ENCODE measurements at regions not wholly inside any gene's neighbourhood (a gene's known extent, or its start where the extent isn't known, plus 50 kb on each side); places are given as distances from the start of the nearest gene placed in this dataset.

DNA sequence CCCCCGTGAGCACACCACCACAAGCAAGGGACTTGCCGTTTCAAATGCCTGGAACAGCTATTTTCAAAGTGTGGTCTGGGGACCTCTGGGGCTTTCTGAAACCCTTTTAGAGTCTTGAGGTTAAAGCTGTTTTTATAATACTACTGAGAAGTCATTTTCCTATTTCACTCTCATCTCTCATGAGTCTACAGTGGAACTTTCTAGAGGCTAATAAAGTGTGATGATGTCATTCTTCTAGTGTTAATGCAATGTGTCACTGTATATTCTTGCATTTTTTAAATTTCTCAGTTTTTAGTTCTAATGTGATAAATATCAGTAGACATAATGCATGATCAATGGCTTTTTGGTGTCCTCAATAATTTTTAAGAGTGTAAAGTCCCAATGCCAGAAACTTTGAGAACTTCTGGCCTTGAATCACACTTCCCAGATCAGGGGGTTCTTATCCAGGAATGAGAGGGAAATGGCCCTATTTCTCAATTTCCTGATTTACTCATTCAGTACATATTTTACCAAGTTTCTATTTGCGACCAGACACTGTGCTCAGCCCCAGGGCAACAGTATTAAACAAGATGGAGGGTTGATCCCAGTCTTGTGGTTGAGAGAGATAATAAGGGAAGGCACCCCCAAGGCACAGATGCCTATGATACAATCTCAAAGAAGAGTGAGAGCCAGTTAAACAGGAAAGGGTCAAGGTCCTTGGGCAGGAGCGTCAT is 444.0 kb downstream of the HS3ST3B1 start:
- DNase-seq (ENCODE audit: low spot score) (no peak), ATAC-seq (ENCODE audit: low FRiP score) (no peak)
- TF ChIP-seq, protein P1, sequence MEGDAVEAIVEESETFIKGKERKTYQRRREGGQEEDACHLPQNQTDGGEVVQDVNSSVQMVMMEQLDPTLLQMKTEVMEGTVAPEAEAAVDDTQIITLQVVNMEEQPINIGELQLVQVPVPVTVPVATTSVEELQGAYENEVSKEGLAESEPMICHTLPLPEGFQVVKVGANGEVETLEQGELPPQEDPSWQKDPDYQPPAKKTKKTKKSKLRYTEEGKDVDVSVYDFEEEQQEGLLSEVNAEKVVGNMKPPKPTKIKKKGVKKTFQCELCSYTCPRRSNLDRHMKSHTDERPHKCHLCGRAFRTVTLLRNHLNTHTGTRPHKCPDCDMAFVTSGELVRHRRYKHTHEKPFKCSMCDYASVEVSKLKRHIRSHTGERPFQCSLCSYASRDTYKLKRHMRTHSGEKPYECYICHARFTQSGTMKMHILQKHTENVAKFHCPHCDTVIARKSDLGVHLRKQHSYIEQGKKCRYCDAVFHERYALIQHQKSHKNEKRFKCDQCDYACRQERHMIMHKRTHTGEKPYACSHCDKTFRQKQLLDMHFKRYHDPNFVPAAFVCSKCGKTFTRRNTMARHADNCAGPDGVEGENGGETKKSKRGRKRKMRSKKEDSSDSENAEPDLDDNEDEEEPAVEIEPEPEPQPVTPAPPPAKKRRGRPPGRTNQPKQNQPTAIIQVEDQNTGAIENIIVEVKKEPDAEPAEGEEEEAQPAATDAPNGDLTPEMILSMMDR (IDR thresholded peaks at IDR 0.05), result no peak

DNA sequence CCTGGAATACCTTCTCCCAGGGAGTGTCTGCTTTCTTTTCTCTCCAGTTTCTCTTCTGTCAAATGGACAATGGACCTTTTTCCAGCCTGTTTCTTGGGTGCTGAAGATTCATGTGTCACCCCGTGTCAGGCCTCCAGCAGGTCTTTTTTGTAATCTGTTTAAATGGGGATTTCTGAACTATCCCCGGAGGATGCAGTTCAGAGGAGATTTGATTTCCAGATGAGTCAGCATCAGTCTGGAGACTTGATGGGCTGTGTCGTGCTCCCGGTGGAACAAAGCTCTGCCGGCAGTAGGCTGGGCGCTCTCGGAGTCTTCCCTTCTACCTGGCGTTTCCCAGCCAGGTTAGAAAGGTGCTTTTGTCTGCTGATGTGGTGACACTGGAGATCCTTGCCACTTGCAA is 440.6 kb downstream of the HS3ST3B1 start:
- TF ChIP-seq, protein P1 (IDR thresholded peaks at IDR 0.05), result no peak
- no peak for ATAC-seq (ENCODE audit: low FRiP score)

DNA sequence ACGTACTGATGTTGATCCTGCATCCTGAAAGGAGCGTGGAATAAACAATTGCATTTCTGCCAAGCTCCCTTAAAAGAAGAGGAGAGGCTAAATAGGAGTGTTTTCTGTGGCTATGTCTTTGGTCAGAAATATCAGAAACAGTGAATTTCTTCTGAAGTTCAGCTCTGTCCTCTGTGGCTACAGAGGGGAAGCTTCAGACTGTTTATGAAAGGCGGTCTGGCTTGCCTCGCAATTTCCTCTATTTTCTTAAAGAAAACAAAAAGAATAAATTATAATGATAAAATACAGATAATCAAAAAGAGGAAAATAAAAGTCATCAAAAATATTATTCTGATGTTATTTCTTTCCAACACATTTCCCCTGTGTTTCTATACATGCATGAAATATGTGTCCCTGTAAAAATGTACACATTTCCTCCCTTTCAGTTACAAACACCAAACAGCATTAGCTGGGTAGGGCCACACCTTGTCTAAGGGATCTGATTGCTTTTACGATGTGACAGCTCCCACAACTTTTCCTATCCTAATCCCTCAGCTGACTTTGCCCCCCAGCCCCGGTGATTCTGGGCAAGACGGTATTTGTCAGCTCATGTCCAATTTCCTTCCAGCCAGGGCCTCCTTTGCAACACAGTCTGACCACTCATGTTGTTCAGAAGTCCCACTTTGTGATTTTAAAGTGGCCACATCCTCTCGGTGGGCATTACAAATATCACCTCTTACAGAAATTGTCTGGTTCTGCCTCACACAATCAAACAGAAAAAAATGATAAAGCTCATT is 439.0 kb downstream of the HS3ST3B1 start:
- DNase-seq (ENCODE audit: low spot score), result no peak
- no peak for ATAC-seq (ENCODE audit: low FRiP score)
- TF ChIP-seq, protein P1 (IDR thresholded peaks at IDR 0.05), result no peak

More for the DNA sequence above, 440.6 kb downstream of the HS3ST3B1 start:
- no peak for DNase-seq (ENCODE audit: low spot score)

DNA sequence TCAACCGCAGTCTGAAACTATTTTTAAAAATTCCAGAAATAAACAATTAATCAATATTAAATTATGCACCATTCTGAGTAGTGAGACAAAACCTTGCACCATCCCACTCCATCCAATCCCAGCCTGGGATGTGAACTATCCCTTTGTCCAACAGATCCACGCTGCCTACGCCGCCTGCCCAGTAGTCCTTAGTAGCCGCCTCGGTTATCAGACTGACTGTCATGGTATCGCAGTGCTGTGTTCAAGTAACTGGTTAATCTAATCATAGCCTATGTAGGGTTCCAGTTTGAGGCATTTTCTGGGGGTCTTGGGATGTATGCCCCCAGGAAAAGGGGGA is 437.7 kb downstream of the HS3ST3B1 start:
- DNase-seq (ENCODE audit: low spot score), result no peak
- ATAC-seq (ENCODE audit: low FRiP score), result no peak
- TF ChIP-seq, protein P1 (IDR thresholded peaks at IDR 0.05), result no peak

DNA sequence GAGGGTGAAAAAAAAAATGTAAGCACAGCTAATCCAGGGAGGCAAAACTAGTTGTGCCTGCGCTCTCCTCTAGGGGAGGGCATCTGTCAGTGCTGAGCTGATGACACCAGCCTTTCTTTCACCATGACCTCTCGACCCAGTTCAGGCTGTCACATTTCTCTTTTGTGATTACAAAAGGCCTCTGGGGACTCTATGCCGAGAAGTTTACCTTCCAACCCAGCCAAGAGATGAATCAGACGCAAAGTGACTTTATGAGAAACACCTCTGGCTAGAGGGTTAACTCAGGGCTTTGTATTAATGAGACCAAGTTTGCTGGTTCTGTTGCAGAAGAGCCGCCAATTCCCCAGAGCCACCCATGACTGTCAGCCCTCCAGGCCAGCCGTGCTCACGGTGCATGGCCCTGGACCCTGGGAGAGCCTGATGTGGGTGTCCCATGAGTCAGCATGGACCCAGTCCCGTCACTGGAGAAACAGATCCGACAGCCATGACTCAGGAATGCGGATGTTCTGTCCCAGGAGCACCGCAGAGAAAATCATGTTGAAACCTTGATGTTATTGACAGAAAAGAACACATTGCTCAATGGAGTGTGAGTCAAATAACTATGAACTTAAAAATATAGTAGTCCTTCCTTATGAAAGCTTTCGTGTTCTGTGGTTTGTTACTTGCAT is 437.2 kb downstream of the HS3ST3B1 start:
- TF ChIP-seq, protein P1 (IDR thresholded peaks at IDR 0.05), result no peak
- peak; percentile 91 for ATAC-seq (ENCODE audit: low FRiP score)
- DNase-seq (ENCODE audit: low spot score), result no peak

DNA sequence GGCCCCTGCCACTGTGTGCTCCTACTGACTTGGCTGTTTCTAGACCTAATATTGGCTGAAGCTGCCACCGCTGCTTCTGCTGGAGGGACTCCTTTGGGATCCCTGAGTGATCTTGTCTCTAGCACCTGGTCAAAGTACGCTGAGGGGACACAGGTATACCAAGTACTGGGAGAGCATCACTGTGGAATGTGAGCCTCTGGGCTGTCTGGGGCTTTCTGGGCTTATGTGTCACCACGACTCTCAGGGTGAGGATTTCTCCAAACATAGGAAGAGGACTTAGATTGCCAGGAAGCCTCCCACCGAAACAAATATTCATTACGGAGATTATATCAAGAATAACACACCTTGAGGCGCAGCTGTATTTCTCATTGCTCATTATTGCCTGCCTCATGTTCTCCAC is 435.8 kb downstream of the HS3ST3B1 start:
- ATAC-seq (ENCODE audit: low FRiP score), result no peak
- TF ChIP-seq, protein P1 (IDR thresholded peaks at IDR 0.05), result no peak
- DNase-seq (ENCODE audit: low spot score), result no peak

All from omental fat pad (tissue), 3 donors.